GM19452 (cell line): ENCODE measurements at regions not wholly inside any gene's neighbourhood (a gene's known extent, or its start where the extent isn't known, plus 50 kb on each side); places are given as distances from the start of the nearest gene placed in this dataset.
A peak's percentile ranks its signal among the peaks of the same experiment; 100 is the strongest.

ENCODE experiments used
- ATAC-seq: cut with Tn5 transposase; IDR thresholded peaks from one replicate; pipeline ENCODE4 v1.9.1; 2021; ENCODE audit not compliant: unreplicated experiment

GRCh38 chr5:74357827-74358226, 282.7 kb downstream of the ENC1 start:
- ATAC-seq: no peak

DNA sequence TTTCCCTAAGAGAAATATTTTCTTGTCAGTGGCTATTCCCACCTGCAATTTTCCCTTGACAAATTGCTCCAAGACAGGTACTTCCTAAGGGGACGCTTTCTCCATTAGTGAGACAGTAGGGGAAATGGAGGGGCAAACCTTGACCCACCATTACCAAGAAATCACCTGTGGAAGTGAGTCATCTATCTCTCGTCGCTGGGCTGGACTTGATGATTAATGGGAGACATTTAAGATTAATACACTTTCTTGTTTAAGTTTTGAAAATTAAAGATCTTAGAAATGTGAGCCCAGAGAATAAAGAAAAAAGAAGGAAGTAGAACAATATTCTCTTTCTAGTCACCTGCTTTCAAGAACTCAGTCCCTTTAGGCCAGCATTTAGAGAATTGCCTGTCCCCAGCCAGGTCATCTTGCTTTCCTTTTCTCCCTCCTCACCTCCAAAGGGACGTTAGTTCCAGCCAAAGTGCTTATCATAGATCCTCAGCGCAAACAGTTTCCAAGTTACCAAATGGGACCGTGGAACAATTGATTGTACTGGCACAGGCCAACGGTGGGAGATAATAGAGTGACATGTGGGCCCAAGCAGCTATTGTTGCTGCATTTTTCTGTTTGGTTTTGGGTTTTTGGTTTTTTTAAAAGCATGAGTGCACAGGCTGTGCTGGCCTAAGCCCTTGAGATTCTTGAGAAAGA, 284.4 kb downstream of the ENC1 start:
- no peak for ATAC-seq

DNA sequence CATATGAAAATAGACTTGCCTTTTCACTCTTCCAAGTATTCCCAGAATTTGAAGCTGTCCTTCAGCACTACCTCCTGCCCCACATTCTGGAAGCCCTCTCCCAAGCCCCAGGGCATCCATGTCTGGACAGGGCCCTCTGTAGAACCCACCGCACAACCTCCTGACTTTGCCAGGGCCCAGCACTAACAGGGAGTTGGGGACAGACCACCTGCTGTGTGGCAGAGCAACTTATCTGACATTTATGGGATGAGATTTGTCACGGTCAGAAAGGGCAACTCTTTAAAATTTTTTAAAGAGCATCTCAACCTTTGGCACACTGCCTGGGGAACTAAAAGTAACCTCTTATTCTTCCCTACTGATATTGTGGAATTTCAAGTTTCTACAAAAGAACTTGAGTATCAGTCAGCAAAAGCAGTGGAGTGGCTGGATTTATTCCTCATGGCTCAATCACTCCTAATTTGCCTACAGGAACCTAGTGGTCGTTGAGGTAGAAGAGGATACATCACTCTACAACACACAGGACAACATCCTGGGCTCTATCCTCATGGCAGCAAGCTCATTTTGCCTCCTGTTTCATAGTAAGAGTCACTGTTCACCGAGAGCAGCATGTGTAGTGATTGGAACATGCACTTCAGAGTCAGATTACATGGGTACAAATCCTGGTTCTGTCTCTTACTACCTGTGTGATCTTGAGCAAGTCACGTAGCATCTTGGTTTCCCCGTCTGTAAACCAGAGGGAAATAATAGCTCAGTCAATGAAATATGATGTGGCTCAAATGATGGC, 285.3 kb downstream of the ENC1 start:
- ATAC-seq: no peak

GRCh38 chr5:74352256-74352655, 288.3 kb downstream of the ENC1 start:
- ATAC-seq: no peak

- ATAC-seq: no peak
Observed at GRCh38 chr5:74342948-74343682, 297.4 kb downstream of the ENC1 start.

DNA sequence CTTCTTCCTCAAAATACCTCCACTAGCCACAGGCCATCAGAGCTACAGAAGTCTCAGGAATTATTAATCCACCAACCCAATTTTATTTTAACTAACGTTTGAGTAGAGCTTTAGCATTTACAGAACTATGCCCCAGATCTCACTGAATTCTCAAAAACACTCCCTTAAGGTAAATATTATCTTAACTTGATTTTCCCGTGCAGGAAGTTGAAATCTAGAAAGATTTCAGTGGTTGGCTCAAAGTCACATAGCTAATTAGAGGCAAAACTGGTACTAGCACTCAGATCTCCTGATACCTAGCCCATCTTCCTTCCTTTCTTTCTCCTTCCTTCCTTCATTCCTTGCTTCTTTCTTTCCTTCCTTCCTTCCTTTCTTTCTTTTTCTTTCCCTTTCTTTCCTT, 298.3 kb downstream of the ENC1 start:
- ATAC-seq: no peak

- no peak for ATAC-seq
Observed at GRCh38 chr5:74341221-74341620, 299.3 kb downstream of the ENC1 start.

DNA sequence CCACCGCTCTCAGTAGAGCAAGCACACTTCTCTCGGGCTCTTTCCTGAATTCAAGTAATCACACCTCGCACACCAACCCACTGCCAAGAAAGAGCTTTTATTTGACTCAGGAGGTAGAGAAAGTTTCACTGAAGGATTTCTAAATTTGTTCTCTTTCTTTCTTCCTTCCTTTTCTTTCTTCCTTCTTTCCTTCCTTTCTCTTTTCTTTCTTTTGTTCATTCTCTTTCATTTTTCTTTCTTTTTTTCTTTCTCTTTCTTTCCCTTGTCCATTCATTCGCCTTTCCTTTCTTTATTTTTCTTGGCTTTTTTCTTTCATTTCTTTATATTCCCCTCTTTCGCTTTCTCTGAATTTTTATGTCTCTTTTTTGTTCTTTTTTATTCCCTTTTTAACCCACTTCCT, 300.1 kb downstream of the ENC1 start:
- no peak for ATAC-seq

DNA sequence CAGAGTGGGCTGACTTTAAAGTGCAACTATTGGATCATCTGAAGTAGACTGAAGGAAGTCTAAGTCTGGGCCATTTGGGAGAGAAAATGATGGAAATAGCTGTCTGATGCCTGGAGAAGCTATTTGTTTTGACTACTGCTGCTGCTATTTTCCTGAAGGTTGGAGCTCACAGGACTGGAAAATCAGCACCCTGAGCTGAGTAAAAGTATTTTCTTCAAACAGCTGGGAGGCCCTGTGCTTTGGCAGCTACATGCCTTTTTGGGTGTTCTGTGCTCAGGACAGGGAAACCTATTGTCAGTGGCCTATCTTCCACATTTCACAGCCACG, 302.6 kb downstream of the ENC1 start:
- ATAC-seq: no peak

GRCh38 chr5:74337254-74337983, 303.1 kb downstream of the ENC1 start:
- ATAC-seq: no peak

- ATAC-seq: no peak
Observed at GRCh38 chr5:74336297-74336696, 304.2 kb downstream of the ENC1 start.

- no peak for ATAC-seq
Observed at GRCh38 chr5:74334762-74335384, 305.7 kb downstream of the ENC1 start.

- no peak for ATAC-seq
Observed at GRCh38 chr5:74334062-74334761, 306.3 kb downstream of the ENC1 start.

- ATAC-seq: no peak
Observed at GRCh38 chr5:74333430-74333829, 307.1 kb downstream of the ENC1 start.

DNA sequence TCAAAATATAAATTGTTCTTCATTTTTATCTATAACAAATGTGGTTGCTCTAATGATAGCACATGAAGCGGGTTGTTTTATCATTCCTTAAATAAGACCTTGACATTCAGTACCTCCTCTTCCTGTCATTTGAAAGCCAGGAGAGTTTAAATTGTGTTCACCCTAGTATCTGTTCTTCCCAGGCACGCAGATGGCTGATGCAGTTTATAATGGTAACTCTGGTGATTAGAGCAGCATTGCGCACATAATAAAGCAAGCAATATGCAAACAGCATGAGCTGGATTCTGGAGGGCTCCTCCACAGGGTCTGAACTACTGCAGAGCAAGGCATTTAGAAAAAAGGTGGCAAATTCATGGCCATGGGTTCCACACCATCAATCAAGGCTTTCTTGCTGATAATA, 307.8 kb downstream of the ENC1 start:
- no peak for ATAC-seq

DNA sequence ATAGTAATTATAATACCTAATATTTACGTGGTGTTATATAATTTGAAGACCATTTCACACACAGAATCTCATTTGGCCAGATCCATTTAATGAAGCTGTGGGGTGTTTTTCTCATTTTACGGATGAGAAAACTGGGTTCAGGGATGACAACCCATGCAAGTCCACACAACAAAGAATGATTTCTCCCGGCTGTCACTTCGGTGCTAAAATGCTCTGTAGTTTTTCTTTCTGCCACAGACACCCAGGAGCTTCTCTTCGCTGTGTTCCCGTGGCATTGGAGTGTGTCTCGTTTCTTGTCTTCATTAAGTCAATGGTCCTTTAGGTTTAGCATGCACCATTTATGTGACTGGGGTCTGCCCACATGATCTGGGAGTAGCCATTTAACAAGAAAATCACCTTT, 308.5 kb downstream of the ENC1 start:
- ATAC-seq: no peak

DNA sequence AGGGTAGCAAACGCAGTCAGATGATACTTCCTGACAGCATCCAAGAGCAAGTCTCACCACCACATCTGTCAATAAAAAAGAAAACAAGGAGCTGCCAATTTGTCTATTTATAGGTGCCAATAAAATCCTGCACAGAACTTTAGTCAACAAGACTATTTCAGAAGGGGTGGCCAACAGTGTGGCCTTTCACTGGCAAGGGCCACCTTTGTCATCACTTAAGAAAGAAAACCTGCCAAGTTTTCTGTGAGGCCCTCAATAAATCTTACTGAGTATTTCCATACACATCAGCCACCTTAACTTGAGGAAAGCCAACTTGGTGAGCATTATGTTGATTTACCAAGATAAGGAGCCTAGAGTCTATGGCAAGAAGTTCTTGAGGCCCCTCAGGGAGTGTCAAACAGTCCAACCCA, 312.3 kb downstream of the ENC1 start:
- no peak for ATAC-seq

- no peak for ATAC-seq
Observed at GRCh38 chr5:74327339-74327685, 313.2 kb downstream of the ENC1 start.

- peak; percentile 89 for ATAC-seq
Observed at GRCh38 chr5:74326571-74327338, 313.8 kb downstream of the ENC1 start.

DNA sequence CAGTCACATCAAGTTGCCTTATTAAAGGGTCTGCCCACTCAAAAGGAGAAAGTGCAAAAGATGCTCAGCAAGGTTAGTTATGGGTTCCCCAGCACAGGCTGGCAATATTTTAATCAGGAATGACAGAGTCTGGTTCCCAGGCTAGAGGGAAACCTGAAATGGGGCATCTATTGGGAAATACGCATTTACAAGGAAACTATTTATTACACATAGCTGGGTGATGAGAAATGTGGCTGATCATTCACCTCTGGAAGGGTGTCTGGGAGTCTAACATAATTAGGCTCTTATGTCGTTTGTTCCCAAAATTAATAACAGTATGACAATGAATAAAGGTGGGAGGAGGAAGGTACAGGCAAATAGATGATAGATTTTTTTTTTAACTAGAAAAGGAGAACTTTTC, 314.7 kb downstream of the ENC1 start:
- no peak for ATAC-seq
